Endothelial cell of umbilical vein (primary cell): ENCODE measurements at regions not wholly inside any gene's neighbourhood (a gene's known extent, or its start where the extent isn't known, plus 50 kb on each side); places are given as distances from the start of the nearest gene placed in this dataset.

Experiments used
- BruUV-seq: library from RNA; stranded (reverse); fragments of 400-500 nt; replicated peaks from 2 replicates; lab custom pipeline; 2021; lab: Mats Ljungman, UMichigan
- CTCF ChIA-PET: fragments of 300-600, 350-600 bp; sonication (Branson Sonifier 250); formaldehyde crosslinking; loops from one replicate; lab custom pipeline; 2021; ENCODE audit warnings: antibody characterized with exemption, inconsistent platforms; lab: Charles Lee
- POLR2A ChIA-PET: fragments of 300-600, 350-600 bp; sonication (Branson Sonifier 250); formaldehyde crosslinking; loops from one replicate; lab custom pipeline; 2021; ENCODE audit warnings: antibody characterized with exemption, inconsistent platforms; lab: Charles Lee
- DNase-seq: peaks from one replicate; pipeline ENCODE4 v3.0.0-alpha.2; 2011; ENCODE audit warnings: low read depth, low spot score
- FAIRE-seq: peaks from 2 replicates; lab custom pipeline; 2011; peaks lifted over from hg19 to GRCh38; lab: Jason Lieb, UNC
- H2AFZ ChIP-seq: 2 replicates; pipeline ENCODE4 v1.6.0; 2012; ENCODE audit warnings: low read depth, low read length, control low read depth, inconsistent platforms
- H3K27ac ChIP-seq: 2 replicates; pipeline ENCODE4 v1.5.1; 2011; ENCODE audit warnings: low read depth, mild to moderate bottlenecking, control low read depth, low read length, moderate library complexity; ENCODE audit not compliant: insufficient read depth
- H3K27me3 ChIP-seq, 2 experiments: 2 replicates each; pipeline versions ENCODE4 v1.6.0 to v1.6.1; 2011; ENCODE audit warnings: low read length in 2 of 2, mixed read lengths in 1 of 2; ENCODE audit not compliant: control insufficient read depth in 2 of 2, insufficient read depth in 2 of 2
- H3K36me3 ChIP-seq, 2 experiments: 2 replicates in 1 of 2; 3 replicates in 1 of 2; pipeline ENCODE4 v1.5.1; 2011; ENCODE audit warnings: low read length in 2 of 2, mild to moderate bottlenecking in 1 of 2, moderate library complexity in 1 of 2; ENCODE audit not compliant: control insufficient read depth in 2 of 2, insufficient read depth in 2 of 2; ENCODE audit errors: extremely low read depth in 1 of 2
- H3K4me1 ChIP-seq: 3 replicates; pipeline ENCODE4 v1.5.1; 2011; ENCODE audit warnings: mild to moderate bottlenecking, low read length; ENCODE audit not compliant: control insufficient read depth, insufficient read depth; ENCODE audit errors: extremely low read depth
- H3K4me2 ChIP-seq: 2 replicates; pipeline ENCODE4 v1.6.1; 2011; ENCODE audit warnings: low read length, control low read depth, mixed read lengths; ENCODE audit not compliant: insufficient read depth
- H3K4me3 ChIP-seq, 3 experiments: fragments of 200-600 bp in 1 of 3; sonication (generic), shearing (Covaris generic) in 1 of 3; replicated peaks in 1 of 3; 2 replicates each; pipeline ENCODE4 v1.5.1; 2011 to 2016; ENCODE audit warnings: control low read depth in 3 of 3, low read length in 3 of 3, mild to moderate bottlenecking in 2 of 3, inconsistent platforms in 1 of 3, low read depth in 1 of 3, moderate library complexity in 1 of 3; ENCODE audit not compliant: insufficient read depth in 1 of 3
- H3K79me2 ChIP-seq: 2 replicates; pipeline ENCODE4 v1.6.0; 2012; ENCODE audit warnings: low read length, inconsistent platforms; ENCODE audit not compliant: control insufficient read depth, insufficient read depth
- H3K9ac ChIP-seq: replicated peaks from 2 replicates; pipeline ENCODE3; 2011; ENCODE audit warnings: low read length, control low read depth; ENCODE audit not compliant: insufficient read depth; ENCODE audit errors: extremely low read depth
- H3K9me1 ChIP-seq: replicated peaks from 3 replicates; pipeline ENCODE4 v1.6.0; 2011; ENCODE audit warnings: mild to moderate bottlenecking, low read length; ENCODE audit not compliant: control insufficient read depth, insufficient read depth; ENCODE audit errors: extremely low read depth
- H3K9me3 ChIP-seq: replicated peaks from 2 replicates; pipeline ENCODE4 v1.5.1; 2012; ENCODE audit warnings: low read length, inconsistent platforms; ENCODE audit not compliant: control insufficient read depth, insufficient read depth
- H4K20me1 ChIP-seq: replicated peaks from 2 replicates; pipeline ENCODE3; 2011; ENCODE audit warnings: mild to moderate bottlenecking, low read length; ENCODE audit not compliant: control insufficient read depth, insufficient read depth; ENCODE audit errors: extremely low read depth
- CTCF ChIP-seq, 2 donors: IDR thresholded peaks; 1 replicate in 1 of 2; 2 replicates in 1 of 2; pipeline ENCODE4 v1.5.1; 2011; ENCODE audit warnings: low read length in 2 of 2, mild to moderate bottlenecking in 2 of 2, moderate library complexity in 2 of 2, control low read depth in 1 of 2, inconsistent platforms in 1 of 2, low read depth in 1 of 2; ENCODE audit not compliant: insufficient read depth in 1 of 2; ENCODE audit errors: extremely low read depth in 1 of 2
- EZH2 ChIP-seq: IDR thresholded peaks from 2 replicates; pipeline ENCODE4 v1.6.1; 2012; ENCODE audit warnings: borderline replicate concordance, low read depth, mild to moderate bottlenecking, moderate library complexity, low read length, inconsistent platforms; ENCODE audit not compliant: severe bottlenecking
- FOS ChIP-seq: IDR thresholded peaks from 2 replicates; pipeline ENCODE4 v1.6.1; 2011; ENCODE audit warnings: mild to moderate bottlenecking, low read length, moderate library complexity, borderline replicate concordance; ENCODE audit not compliant: insufficient read depth
- GATA2 ChIP-seq: IDR thresholded peaks from 2 replicates; pipeline ENCODE4 v1.7.0; 2011; ENCODE audit warnings: low read depth, mild to moderate bottlenecking, moderate library complexity, mixed read lengths, low read length; ENCODE audit not compliant: insufficient read length, insufficient read depth
- JUN ChIP-seq: IDR thresholded peaks from 2 replicates; pipeline ENCODE4 v1.6.1; 2011; ENCODE audit warnings: borderline replicate concordance, low read depth; ENCODE audit not compliant: insufficient read length, insufficient read depth
- MAX ChIP-seq: IDR thresholded peaks from 2 replicates; pipeline ENCODE4 v1.6.1; 2011; ENCODE audit not compliant: insufficient read depth, insufficient read length
- MYC ChIP-seq: IDR thresholded peaks from one replicate; pipeline ENCODE4 v1.6.1; 2011; ENCODE audit warnings: mild to moderate bottlenecking, low read depth, low read length
- POLR2A ChIP-seq: IDR thresholded peaks from 2 replicates; pipeline ENCODE4 v1.6.1; 2012; ENCODE audit warnings: low read depth, mild to moderate bottlenecking, control low read depth, low read length
- POLR2AphosphoS5 ChIP-seq: IDR thresholded peaks from 2 replicates; pipeline ENCODE4 v1.6.1; 2012; ENCODE audit warnings: low read depth, mild to moderate bottlenecking, control low read depth, low read length, moderate library complexity; ENCODE audit not compliant: insufficient read depth
- dilution Hi-C: fragments of 300-500 bp; cut with MboI; formaldehyde crosslinking; loops from one replicate; pipeline ENCODE4 v1.15.0; 2019; ENCODE audit warnings: low sequenced_read_pairs; ENCODE audit not compliant: extremely low pct_ligation_motif_present
- intact Hi-C: fragments of 100-400 bp; cut with micrococcal nuclease; formaldehyde crosslinking; loops from one replicate; pipeline ENCODE4 v1.10.0; 2022

DNA sequence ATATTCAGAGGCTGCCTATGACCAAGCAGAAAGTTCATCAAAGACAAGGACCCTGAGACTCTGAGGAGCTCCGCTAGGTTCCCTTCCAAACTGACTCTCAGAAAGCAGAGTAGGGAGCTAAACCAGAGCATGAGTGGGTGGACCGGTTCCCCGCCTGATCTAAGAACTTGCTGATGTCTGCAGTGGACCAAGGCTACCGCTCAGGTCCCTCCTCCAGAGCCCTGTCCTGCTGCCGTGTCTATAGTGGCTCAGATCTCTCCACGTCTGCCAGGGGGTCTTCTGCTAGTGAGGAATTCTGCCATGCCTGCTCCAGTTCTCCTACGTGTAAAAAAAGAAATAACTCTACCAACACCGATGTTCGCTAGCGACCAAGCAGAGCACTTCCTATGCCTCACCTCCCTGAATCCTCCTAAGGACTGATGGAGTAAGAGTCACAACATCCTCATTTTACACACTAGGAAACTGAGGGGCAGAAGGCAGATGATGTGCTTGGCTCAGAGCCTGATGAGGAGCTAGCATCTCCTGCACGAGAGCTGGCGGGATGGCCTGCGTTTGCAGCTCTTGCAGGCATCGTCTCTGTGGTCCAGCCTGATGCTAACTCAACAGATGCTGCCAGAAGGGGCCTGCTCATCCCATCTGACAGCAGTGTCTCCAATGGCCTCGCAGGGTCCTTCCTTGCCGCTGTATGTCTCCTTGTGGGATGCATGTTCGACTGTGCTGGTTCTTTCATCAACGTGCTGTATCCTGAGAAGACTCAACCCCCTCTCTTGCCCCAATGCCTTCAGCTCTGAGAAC, 265.5 kb downstream of the C16orf95 start:
- dilution Hi-C loops = no loop called here
- no peaks in the 10 kb centered on the region for H3K79me2 ChIP-seq
- FAIRE-seq = no peak
- no peak overlapping the region for H3K27ac ChIP-seq
- H3K27me3 ChIP-seq = peaks cover 0 to 2% of the 10 kb centered on the region in 2 experiments
- H4K20me1 ChIP-seq = no peaks in the 10 kb centered on the region
- DNase-seq = no peak
- ChIA-PET CTCF (interaction anchor here (0.9 to 3.7 kb wide), 9 partner anchors 8 to 488 kb away, joined by 3 to 25 read pairs (median 5); no protein-coding TSS in a partner anchor), POLR2A (no interaction called here)
- H3K36me3 ChIP-seq = no peaks in the 10 kb centered on the region
- intact Hi-C loops = no loop called here
- no peak overlapping the region for H3K4me3 ChIP-seq
- no peaks in the 10 kb centered on the region for H3K9me3 ChIP-seq
- no peak overlapping the region for H3K4me2 ChIP-seq
- no TSS peak for BruUV-seq
- H3K9ac ChIP-seq = no peak overlapping the region
- H2AFZ ChIP-seq = no peak overlapping the region
- peaks cover 16% of the 10 kb centered on the region for H3K4me1 ChIP-seq
- no peaks in the 10 kb centered on the region for H3K9me1 ChIP-seq
- TF ChIP-seq POLR2A (no peak), MAX (no peak), CTCF (IDR thresholded peaks at IDR 0.05; ENCODE audit: extremely low read depth in 1 of 2, insufficient read depth in 1 of 2, low read depth in 1 of 2, low read length in 2 of 2) (no peak), POLR2AphosphoS5 (no peak), GATA2 (no peak), FOS (no peak), EZH2 (no peak), JUN (no peak), MYC (no peak)
